Right lobe of liver (tissue), 4 donors: ENCODE measurements at regions not wholly inside any gene's neighbourhood (a gene's known extent, or its start where the extent isn't known, plus 50 kb on each side); places are given as distances from the start of the nearest gene placed in this dataset.

Experiments used
- POLR2A ChIP-seq: fragments of 450-650 bp; IDR thresholded peaks from one replicate; pipeline ENCODE4 v1.6.1; 2017; ENCODE audit warnings: antibody characterized with exemption, mild to moderate bottlenecking
- TF ChIP-seq, protein P1 (sequence below), 4 donors: fragments of 200-600 bp in 3 of 4; fragments of 450-650 bp in 1 of 4; IDR thresholded peaks; one replicate each; pipeline versions ENCODE4 v1.5.1 to v1.8.0; 2016 to 2022; ENCODE audit warnings: antibody characterized with exemption in 4 of 4, mild to moderate bottlenecking in 2 of 4
- donor health status: DM: no; HTN: no; CAD: no.
- donor health status: DM: no; HTN: no; CAD: no.
- donor health status: DM: no; HTN: yes; CAD: no.

DNA sequence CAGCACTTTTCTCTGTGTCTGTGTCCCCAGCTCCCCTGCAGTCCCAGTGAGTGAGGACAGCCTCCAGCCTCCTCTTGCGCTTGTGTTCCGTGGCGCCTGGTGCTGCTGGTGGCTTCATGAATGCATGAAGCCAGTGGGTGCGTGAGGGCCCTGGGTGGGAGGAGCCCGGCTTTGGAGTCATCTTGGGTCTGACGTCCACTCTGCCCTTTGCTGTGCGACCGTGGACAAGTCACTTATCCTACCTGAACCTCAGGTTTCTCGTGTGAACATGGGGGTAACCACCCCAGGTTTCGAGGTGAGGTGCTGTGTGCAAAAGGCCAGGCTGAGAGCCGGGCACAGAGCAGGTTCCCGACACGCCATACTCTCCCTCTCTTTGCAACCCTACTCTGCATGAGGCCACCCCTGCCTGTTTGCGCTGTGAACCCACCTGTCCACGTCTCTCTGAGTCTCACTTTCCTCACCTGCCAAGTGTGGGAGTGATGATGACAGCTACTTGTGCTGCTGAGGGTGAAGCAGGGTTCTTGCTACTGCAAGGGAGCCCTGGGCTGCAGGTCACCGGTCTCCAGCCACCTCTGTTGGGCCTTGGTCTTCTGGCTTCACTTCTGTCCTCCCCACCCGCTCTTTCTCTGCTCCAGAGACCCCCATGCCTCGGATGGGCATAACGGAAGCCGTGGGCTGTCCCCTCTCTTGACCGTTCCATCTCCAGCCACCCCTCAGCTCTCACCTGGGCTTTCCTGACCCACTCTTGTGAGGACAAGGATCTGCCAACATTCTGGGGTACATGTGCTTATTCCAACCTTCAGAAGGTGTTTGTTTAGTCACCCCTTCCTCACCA, 537.6 kb downstream of the TBC1D22A start:
- no peak for TF ChIP-seq POLR2A
- TF ChIP-seq, protein P1, sequence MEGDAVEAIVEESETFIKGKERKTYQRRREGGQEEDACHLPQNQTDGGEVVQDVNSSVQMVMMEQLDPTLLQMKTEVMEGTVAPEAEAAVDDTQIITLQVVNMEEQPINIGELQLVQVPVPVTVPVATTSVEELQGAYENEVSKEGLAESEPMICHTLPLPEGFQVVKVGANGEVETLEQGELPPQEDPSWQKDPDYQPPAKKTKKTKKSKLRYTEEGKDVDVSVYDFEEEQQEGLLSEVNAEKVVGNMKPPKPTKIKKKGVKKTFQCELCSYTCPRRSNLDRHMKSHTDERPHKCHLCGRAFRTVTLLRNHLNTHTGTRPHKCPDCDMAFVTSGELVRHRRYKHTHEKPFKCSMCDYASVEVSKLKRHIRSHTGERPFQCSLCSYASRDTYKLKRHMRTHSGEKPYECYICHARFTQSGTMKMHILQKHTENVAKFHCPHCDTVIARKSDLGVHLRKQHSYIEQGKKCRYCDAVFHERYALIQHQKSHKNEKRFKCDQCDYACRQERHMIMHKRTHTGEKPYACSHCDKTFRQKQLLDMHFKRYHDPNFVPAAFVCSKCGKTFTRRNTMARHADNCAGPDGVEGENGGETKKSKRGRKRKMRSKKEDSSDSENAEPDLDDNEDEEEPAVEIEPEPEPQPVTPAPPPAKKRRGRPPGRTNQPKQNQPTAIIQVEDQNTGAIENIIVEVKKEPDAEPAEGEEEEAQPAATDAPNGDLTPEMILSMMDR (IDR thresholded peaks at IDR 0.05), result no peak
